ENCODE measurements at regions not wholly inside any gene's neighbourhood (a gene's known extent, or its start where the extent isn't known, plus 50 kb on each side); places are given as distances from the start of the nearest gene placed in this dataset.

DNA sequence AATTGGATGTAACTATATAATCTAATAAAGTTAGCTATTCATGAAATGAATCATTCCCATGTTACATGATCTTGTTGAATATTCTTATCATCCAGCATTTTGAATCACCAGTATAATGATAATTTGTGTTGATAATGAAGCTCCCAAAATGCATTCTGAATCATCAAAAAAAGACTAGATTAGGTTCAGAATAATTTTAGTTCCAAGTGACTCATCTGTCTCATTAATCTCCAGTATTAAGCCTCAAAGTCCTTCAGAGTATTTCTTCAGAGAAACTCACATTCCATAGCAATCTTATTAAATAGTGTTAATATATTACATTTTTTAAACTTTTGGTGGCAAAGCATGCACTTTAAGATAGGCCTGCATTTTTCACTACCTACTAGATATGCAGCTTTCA lies 207.5 kb downstream of the SLITRK5 start:
- no peak for TF ChIP-seq POLR2AphosphoS5 (IDR thresholded peaks at IDR 0.05; ENCODE audit: low read depth)
- TF ChIP-seq, protein P1, sequence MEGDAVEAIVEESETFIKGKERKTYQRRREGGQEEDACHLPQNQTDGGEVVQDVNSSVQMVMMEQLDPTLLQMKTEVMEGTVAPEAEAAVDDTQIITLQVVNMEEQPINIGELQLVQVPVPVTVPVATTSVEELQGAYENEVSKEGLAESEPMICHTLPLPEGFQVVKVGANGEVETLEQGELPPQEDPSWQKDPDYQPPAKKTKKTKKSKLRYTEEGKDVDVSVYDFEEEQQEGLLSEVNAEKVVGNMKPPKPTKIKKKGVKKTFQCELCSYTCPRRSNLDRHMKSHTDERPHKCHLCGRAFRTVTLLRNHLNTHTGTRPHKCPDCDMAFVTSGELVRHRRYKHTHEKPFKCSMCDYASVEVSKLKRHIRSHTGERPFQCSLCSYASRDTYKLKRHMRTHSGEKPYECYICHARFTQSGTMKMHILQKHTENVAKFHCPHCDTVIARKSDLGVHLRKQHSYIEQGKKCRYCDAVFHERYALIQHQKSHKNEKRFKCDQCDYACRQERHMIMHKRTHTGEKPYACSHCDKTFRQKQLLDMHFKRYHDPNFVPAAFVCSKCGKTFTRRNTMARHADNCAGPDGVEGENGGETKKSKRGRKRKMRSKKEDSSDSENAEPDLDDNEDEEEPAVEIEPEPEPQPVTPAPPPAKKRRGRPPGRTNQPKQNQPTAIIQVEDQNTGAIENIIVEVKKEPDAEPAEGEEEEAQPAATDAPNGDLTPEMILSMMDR (IDR thresholded peaks at IDR 0.05; ENCODE audit: insufficient read depth, low read length) = no peak
- TF ChIP-seq GABPA (IDR thresholded peaks at IDR 0.05; ENCODE audit: low read depth) = no peak
